Colonic mucosa (tissue), 4 donors: ENCODE measurements at regions not wholly inside any gene's neighbourhood (a gene's known extent, or its start where the extent isn't known, plus 50 kb on each side); places are given as distances from the start of the nearest gene placed in this dataset.
"Not testable (repeated sequence)": the region's sequence is repeated elsewhere in the genome, so short reads cannot be mapped to it uniquely, and the experiment has no call there.

ENCODE experiments used
- DNase-seq: peaks from one replicate; pipeline ENCODE4 v3.0.0-alpha.2; 2020
- H3K27ac ChIP-seq: fragments of 200-600 bp; one replicate; pipeline ENCODE4 v1.8.0; 2021
- H3K27me3 ChIP-seq: fragments of 200-600 bp; one replicate; pipeline ENCODE4 v1.8.0; 2021
- H3K36me3 ChIP-seq: fragments of 200-600 bp; one replicate; pipeline ENCODE4 v1.8.0; 2021
- H3K4me1 ChIP-seq: fragments of 200-600 bp; one replicate; pipeline ENCODE4 v1.8.0; 2021; ENCODE audit warnings: mild to moderate bottlenecking
- H3K4me3 ChIP-seq: fragments of 200-600 bp; one replicate; pipeline ENCODE4 v1.8.0; 2021
- H3K9ac ChIP-seq, 2 donors: one replicate each; pipeline ENCODE4 v1.7.0; 2013; ENCODE audit warnings: control low read depth in 2 of 2, low read depth in 2 of 2, low read length in 2 of 2
- H3K9me3 ChIP-seq: fragments of 200-600 bp; one replicate; pipeline ENCODE4 v1.8.0; 2021
- CTCF ChIP-seq: fragments of 200-600 bp; IDR thresholded peaks from one replicate; pipeline ENCODE4 v1.8.0; 2022; ENCODE audit warnings: antibody characterized with exemption, mild to moderate bottlenecking
- intact Hi-C: fragments of 100-400 bp; cut with DNase I; formaldehyde crosslinking; loops from one replicate; pipeline ENCODE4 v1.14.1; 2022
- donor health status: healthy.
- donor health status: DM: no; HTN: no; CAD: no.
- donor health status: DM: no; HTN: no; CAD: no.

GRCh38 chr14:105774001-105774400 is 247.6 kb downstream of the TMEM121 start:
- no peak overlapping the region for H3K4me3 ChIP-seq
- no peaks in the 10 kb centered on the region for H3K9me3 ChIP-seq
- H3K36me3 ChIP-seq = no peaks in the 10 kb centered on the region
- no peak overlapping the region for H3K9ac ChIP-seq
- no peak for TF ChIP-seq CTCF
- intact Hi-C loops = no loop called here
- no peak for DNase-seq
- H3K27me3 ChIP-seq = no peaks in the 10 kb centered on the region
- H3K4me1 ChIP-seq = no peaks in the 10 kb centered on the region
- H3K27ac ChIP-seq = no peak overlapping the region

- H3K27me3 ChIP-seq, DNase-seq, H3K9ac ChIP-seq, H3K4me1 ChIP-seq, intact Hi-C loops, H3K36me3 ChIP-seq, H3K27ac ChIP-seq, H3K9me3 ChIP-seq, H3K4me3 ChIP-seq: not testable (repeated sequence)
Observed at GRCh38 chr14:105774585-105775348, 248.4 kb downstream of the TMEM121 start.

GRCh38 chr14:105775349-105775923 is 249.1 kb downstream of the TMEM121 start:
- H3K9me3 ChIP-seq, H3K4me1 ChIP-seq, H3K36me3 ChIP-seq, H3K4me3 ChIP-seq, H3K27ac ChIP-seq, intact Hi-C loops, DNase-seq, H3K9ac ChIP-seq, H3K27me3 ChIP-seq: not testable (repeated sequence)

GRCh38 chr14:105776112-105776511 is 249.7 kb downstream of the TMEM121 start:
- intact Hi-C loops, H3K9ac ChIP-seq, H3K4me3 ChIP-seq, DNase-seq, H3K9me3 ChIP-seq, H3K27ac ChIP-seq, H3K4me1 ChIP-seq, H3K36me3 ChIP-seq, H3K27me3 ChIP-seq: not testable (repeated sequence)

GRCh38 chr14:105776924-105777323 is 250.5 kb downstream of the TMEM121 start:
- DNase-seq = no peak
- H3K4me3 ChIP-seq = no peak overlapping the region
- TF ChIP-seq CTCF = no peak
- no peaks in the 10 kb centered on the region for H3K36me3 ChIP-seq
- H3K27ac ChIP-seq = no peak overlapping the region
- H3K9ac ChIP-seq = no peak overlapping the region
- H3K4me1 ChIP-seq = no peaks in the 10 kb centered on the region
- H3K9me3 ChIP-seq = no peaks in the 10 kb centered on the region
- no peaks in the 10 kb centered on the region for H3K27me3 ChIP-seq
- intact Hi-C loops = no loop called here

GRCh38 chr14:105783707-105784106 is 257.3 kb downstream of the TMEM121 start:
- intact Hi-C loops = no loop called here
- Histone ChIP-seq H3K4me3 (no peak overlapping the region), H3K9me3 (no peaks in the 10 kb centered on the region), H3K4me1 (no peaks in the 10 kb centered on the region), H3K36me3 (no peaks in the 10 kb centered on the region), H3K27ac (no peak overlapping the region), H3K27me3 (no peaks in the 10 kb centered on the region), H3K9ac (no peak overlapping the region)
- no peak for DNase-seq
- no peak for TF ChIP-seq CTCF

GRCh38 chr14:105793836-105794235 is 267.5 kb downstream of the TMEM121 start:
- Histone ChIP-seq H3K9me3 (no peaks in the 10 kb centered on the region), H3K36me3 (no peaks in the 10 kb centered on the region), H3K4me1 (no peaks in the 10 kb centered on the region), H3K4me3 (no peak overlapping the region), H3K27ac (no peak overlapping the region), H3K9ac (no peak overlapping the region), H3K27me3 (no peaks in the 10 kb centered on the region)
- no peak for DNase-seq
- no peak for TF ChIP-seq CTCF
- intact Hi-C loops = no loop called here
